AG04450 (cell line): ENCODE measurements at regions not wholly inside any gene's neighbourhood (a gene's known extent, or its start where the extent isn't known, plus 50 kb on each side); places are given as distances from the start of the nearest gene placed in this dataset.

Source experiments
- CTCF ChIA-PET: fragments of 300-600, 350-600 bp; formaldehyde crosslinking; extraction: SDS; loops from one replicate; lab custom pipeline; 2022; ENCODE audit warnings: antibody characterized with exemption, inconsistent platforms; lab: Charles Lee
- POLR2A ChIA-PET: fragments of 350-600 bp; formaldehyde crosslinking; extraction: SDS; loops from one replicate; lab custom pipeline; 2021; ENCODE audit warnings: antibody characterized with exemption, inconsistent platforms; lab: Yijun Ruan, JAX
- DNase-seq: peaks from one replicate; pipeline ENCODE4 v3.0.0-alpha.2; 2011; ENCODE audit warnings: low read depth, low spot score
- H3K27ac ChIP-seq: one replicate; pipeline ENCODE4 v1.5.1; 2012; ENCODE audit warnings: low read depth, low read length, control low read depth
- H3K27me3 ChIP-seq: one replicate; pipeline ENCODE4 v1.6.0; 2012; ENCODE audit warnings: low read length; ENCODE audit not compliant: control insufficient read depth, insufficient read depth
- H3K4me3 ChIP-seq: 2 replicates; pipeline ENCODE4 v1.5.1; 2011; ENCODE audit warnings: mild to moderate bottlenecking, low read depth, low read length, control low read depth
- H3K9me3 ChIP-seq: 2 replicates; pipeline ENCODE4 v1.5.1; 2012; ENCODE audit warnings: low read length; ENCODE audit not compliant: control insufficient read depth, insufficient read depth
- TF ChIP-seq, protein P1 (sequence below): IDR thresholded peaks from 2 replicates; pipeline ENCODE4 v1.5.1; 2011; ENCODE audit warnings: low read depth, low read length, control low read depth, inconsistent platforms

DNA sequence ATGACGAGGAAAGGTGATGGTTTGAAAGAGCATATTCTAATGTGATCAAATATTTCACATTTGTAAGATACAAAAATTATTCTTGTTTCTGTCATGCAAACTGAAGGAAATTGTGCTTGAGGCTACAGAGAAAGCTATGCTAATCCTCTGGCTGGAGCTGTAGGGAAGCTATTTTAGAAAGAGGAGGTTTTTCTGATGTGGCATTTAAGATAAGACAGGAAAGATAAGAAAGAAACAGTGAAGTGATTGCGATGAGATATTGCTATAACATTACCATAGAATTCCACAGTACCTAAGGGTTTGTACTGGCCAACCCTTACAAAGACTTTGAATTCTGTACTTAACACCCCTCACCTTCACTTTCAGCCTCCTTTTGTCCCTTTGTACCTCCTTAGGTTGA lies 205.2 kb upstream of the LMCD1 start:
- Histone ChIP-seq H3K27ac (no peak overlapping the region), H3K4me3 (no peak overlapping the region), H3K9me3 (no peaks in the 10 kb centered on the region), H3K27me3 (no peaks in the 10 kb centered on the region)
- ChIA-PET CTCF (no interaction called here), POLR2A (no interaction called here)
- DNase-seq = no peak
- TF ChIP-seq, protein P1, sequence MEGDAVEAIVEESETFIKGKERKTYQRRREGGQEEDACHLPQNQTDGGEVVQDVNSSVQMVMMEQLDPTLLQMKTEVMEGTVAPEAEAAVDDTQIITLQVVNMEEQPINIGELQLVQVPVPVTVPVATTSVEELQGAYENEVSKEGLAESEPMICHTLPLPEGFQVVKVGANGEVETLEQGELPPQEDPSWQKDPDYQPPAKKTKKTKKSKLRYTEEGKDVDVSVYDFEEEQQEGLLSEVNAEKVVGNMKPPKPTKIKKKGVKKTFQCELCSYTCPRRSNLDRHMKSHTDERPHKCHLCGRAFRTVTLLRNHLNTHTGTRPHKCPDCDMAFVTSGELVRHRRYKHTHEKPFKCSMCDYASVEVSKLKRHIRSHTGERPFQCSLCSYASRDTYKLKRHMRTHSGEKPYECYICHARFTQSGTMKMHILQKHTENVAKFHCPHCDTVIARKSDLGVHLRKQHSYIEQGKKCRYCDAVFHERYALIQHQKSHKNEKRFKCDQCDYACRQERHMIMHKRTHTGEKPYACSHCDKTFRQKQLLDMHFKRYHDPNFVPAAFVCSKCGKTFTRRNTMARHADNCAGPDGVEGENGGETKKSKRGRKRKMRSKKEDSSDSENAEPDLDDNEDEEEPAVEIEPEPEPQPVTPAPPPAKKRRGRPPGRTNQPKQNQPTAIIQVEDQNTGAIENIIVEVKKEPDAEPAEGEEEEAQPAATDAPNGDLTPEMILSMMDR = no peak

DNA sequence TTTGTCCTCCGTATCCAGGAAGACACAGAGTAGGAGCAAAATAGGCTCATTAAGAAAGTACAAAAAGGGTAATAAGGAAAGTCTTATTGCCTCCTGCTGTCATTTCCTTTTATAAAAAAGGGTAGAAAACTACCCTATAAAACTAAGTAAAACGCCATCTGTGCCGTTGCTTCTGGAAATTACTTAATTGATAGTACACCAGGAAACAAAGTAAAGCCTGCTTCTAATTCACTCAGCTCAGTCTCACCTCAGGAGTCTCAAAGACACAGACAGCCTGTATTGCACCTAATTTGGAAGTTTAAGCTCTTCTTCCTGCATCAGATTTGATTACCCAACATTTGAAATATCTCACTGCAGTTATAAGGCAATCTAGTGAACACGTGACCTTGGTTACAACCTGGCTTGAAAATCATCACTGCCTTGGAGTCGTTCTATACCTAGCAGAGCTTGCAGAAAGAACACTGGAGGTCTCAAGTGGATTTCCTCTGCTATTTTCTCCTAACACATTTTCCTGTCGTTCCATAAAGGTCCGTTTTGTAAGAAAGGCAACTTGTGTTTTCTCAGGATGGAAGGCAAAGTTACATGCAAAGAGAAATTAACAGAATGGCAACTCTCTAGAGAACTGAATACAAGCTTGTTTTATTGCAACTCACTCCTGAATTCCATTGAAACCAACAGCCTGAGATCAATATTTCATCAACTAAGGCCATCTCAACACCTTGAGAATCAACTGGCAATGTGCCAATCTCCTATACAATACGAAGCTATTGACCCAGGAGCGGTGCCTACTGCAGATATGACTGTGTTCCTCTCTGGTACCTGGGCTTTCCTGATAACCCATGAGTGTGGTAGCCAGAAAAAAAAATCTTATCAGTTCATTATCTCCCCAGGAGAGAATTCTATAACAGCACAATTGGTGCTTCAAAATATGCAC lies 203.3 kb upstream of the LMCD1 start:
- no peaks in the 10 kb centered on the region for H3K9me3 ChIP-seq
- no peak for DNase-seq

DNA sequence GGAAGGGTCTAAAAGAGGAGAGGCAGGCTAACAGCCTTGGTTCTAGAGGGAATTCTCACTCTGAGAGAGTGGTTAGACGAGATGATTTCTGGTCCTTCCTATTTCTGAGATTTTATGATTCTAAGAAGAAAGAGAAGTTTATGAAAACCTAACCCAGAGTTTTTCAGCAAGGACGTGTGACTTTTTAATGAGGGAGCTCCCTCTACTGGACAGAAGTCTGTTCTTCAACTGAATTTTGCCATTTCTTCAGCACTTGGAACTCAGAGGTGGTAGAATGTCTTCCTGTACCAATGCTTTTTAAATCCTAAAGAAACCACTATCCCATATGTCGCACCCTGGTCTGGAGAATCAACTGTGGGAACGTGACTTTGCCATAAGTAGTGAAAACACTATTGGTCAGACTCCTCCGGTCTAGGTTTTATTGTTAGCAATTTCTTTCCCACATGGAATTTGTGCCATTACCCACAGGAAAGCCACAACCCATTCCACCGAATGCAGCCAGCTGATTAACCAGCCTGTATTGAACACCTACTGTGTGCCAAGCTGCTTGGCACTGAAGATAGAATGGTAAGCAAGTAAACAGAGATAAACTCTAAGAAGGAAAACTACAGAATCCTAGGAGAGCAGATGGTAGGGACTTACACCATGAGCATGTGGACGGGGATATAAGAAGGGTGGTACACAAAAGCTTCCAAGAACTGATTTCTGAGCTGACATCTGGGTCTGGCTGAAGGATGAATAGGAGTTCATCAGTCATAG lies 199.5 kb upstream of the LMCD1 start:
- POLR2A ChIA-PET = no interaction called here
- Histone ChIP-seq H3K9me3 (no peaks in the 10 kb centered on the region), H3K27ac (no peak overlapping the region), H3K4me3 (no peak overlapping the region), H3K27me3 (peaks cover 2% of the 10 kb centered on the region)
- CTCF ChIA-PET = interaction anchor here (0.6 to 2.9 kb wide), 34 partner anchors 9 to 1685 kb away, joined by 3 to 30 read pairs (median 5); no protein-coding TSS in a partner anchor
- DNase-seq = peak; percentile 20
- TF ChIP-seq, protein P1 = peak; percentile 76

More for the DNA sequence above, 203.3 kb upstream of the LMCD1 start:
- TF ChIP-seq, protein P1 = no peak
- POLR2A ChIA-PET = no interaction called here
- Histone ChIP-seq H3K27ac (no peak overlapping the region), H3K4me3 (no peak overlapping the region), H3K27me3 (no peaks in the 10 kb centered on the region)
- CTCF ChIA-PET = interaction anchor here (0.6 kb wide), 1 partner anchor 8 kb away, joined by 9 read pairs; no protein-coding TSS in a partner anchor

DNA sequence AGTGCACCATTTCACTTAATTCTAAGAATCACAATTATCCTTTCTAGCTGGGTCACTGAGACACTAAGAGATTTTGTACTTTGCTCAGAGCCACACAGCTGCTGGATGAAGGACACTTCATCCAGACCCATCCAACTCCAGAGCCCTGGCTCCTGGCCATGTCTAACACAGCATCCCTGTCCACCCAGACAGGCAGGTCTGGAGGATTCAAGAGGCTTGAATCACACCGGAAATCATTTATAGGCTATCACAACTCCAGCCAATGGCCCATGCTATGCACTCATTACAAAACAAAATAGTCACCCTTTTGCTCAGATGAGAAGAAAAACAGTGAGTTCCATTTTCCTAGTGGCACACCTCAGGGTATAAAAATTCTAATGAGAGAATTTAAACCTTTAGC lies 198.2 kb upstream of the LMCD1 start:
- no peak overlapping the region for H3K4me3 ChIP-seq
- DNase-seq = no peak
- POLR2A ChIA-PET = no interaction called here
- H3K9me3 ChIP-seq = no peaks in the 10 kb centered on the region
- TF ChIP-seq, protein P1 = no peak
- CTCF ChIA-PET = interaction anchor here (0.5 to 2.9 kb wide), 4 partner anchors 15 to 341 kb away, joined by 3 to 23 read pairs (median 8); no protein-coding TSS in a partner anchor
- H3K27ac ChIP-seq = no peak overlapping the region
- H3K27me3 ChIP-seq = peaks cover 2% of the 10 kb centered on the region

GRCh38 chr3:8305371-8305770 lies 196.3 kb upstream of the LMCD1 start:
- no peak for DNase-seq
- peaks cover 2% of the 10 kb centered on the region for H3K27me3 ChIP-seq
- H3K27ac ChIP-seq = no peak overlapping the region
- ChIA-PET CTCF (no interaction called here), POLR2A (no interaction called here)
- TF ChIP-seq, protein P1 = no peak
- H3K9me3 ChIP-seq = no peaks in the 10 kb centered on the region
- H3K4me3 ChIP-seq = no peak overlapping the region
